ENCODE measurements at regions not wholly inside any gene's neighbourhood (a gene's known extent, or its start where the extent isn't known, plus 50 kb on each side); places are given as distances from the start of the nearest gene placed in this dataset.

DNA sequence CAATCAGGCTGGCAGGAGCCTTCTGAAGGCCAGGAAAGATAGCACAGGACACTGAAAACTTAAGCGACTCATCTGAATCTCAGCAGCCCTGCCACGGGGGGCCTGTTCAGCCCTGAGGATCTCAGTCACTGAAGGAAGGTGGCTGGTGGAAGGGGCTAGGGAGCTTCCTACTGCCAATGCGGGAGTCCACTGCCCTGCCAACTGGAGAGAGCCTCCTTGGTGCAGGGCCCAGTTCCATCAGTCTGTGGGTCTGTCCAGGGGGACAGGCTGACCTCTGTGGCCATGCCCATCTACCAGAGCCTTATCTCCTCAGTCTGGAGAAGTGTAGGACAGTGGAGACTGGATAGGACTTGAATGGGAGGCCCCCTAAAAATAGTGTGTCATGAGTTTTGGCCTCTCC is 1851.6 kb downstream of the TP53TG3F start:
- no TSS peak for BruUV-seq (replicated peaks)
- Histone ChIP-seq H2AFZ (ENCODE audit: low read length) (no peak overlapping the region), H3K4me3 (ENCODE audit: low read length) (no peak overlapping the region), H3K9ac (ENCODE audit: low read length) (no peak overlapping the region), H3K79me2 (ENCODE audit: low read length) (no peaks in the 10 kb centered on the region), H3K36me3 (ENCODE audit: low read depth, low read length) (no peaks in the 10 kb centered on the region), H3K9me3 (ENCODE audit: low read length) (no peaks in the 10 kb centered on the region), H3K4me2 (ENCODE audit: low read length) (no peak overlapping the region), H4K20me1 (ENCODE audit: low read length) (no peaks in the 10 kb centered on the region), H3K9me2 (replicated peaks; ENCODE audit: low read length) (no peaks in the 10 kb centered on the region), H3F3A (ENCODE audit: low read length, unreplicated experiment) (no peaks in the 10 kb centered on the region), H3K27ac (ENCODE audit: low read length) (no peak overlapping the region), H3K4me1 (ENCODE audit: insufficient read depth, low read length) (no peaks in the 10 kb centered on the region), H3K27me3 (ENCODE audit: low read length) (no peaks in the 10 kb centered on the region)
- POLR2A ChIA-PET (ENCODE audit: unreplicated experiment) = no interaction called here
- TF ChIP-seq, protein P1, sequence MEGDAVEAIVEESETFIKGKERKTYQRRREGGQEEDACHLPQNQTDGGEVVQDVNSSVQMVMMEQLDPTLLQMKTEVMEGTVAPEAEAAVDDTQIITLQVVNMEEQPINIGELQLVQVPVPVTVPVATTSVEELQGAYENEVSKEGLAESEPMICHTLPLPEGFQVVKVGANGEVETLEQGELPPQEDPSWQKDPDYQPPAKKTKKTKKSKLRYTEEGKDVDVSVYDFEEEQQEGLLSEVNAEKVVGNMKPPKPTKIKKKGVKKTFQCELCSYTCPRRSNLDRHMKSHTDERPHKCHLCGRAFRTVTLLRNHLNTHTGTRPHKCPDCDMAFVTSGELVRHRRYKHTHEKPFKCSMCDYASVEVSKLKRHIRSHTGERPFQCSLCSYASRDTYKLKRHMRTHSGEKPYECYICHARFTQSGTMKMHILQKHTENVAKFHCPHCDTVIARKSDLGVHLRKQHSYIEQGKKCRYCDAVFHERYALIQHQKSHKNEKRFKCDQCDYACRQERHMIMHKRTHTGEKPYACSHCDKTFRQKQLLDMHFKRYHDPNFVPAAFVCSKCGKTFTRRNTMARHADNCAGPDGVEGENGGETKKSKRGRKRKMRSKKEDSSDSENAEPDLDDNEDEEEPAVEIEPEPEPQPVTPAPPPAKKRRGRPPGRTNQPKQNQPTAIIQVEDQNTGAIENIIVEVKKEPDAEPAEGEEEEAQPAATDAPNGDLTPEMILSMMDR (conservative IDR thresholded peaks at IDR 0.05; ENCODE audit: low read depth, low read length) = no peak
- TF ChIP-seq EZH2phosphoT487 (IDR thresholded peaks at IDR 0.05; ENCODE audit: borderline replicate concordance, low read length) = no peak
- no peak for TF ChIP-seq EZH2 (IDR thresholded peaks at IDR 0.05; ENCODE audit: low read length, unreplicated experiment)
- CTCF ChIA-PET = no interaction called here
- DNase-seq (no peak), ATAC-seq (no peak)
- intact Hi-C loops (cut with micrococcal nuclease) = no loop called here

DNA sequence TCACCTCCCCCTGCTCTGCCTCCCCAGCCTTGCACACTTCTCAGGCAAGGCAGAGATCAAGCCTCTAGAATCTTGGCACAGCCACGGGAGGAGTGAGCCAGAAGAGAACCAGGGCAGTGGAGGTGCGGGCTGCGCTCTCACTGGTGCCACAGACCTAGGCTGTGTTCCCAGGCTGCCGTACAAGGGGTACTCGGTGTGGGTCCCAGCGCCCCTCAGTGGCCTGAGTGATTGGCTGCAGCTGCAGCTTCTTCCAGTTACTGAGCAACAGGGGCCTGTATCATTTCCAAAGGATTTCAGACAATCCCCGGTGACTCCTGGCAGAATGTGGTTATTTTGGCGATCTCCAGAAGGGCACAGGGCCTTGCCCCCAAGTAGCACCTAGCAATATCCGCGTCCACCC is 1852.1 kb downstream of the TP53TG3F start:
- ATAC-seq (no peak), DNase-seq (no peak)
- intact Hi-C loops (cut with micrococcal nuclease) = no loop called here
- H3K27me3 ChIP-seq (ENCODE audit: low read length) = no peaks in the 10 kb centered on the region
- H4K20me1 ChIP-seq (ENCODE audit: low read length) = no peaks in the 10 kb centered on the region
- TF ChIP-seq, protein P1 (conservative IDR thresholded peaks at IDR 0.05; ENCODE audit: low read depth, low read length) = no peak
- TF ChIP-seq EZH2phosphoT487 (IDR thresholded peaks at IDR 0.05; ENCODE audit: borderline replicate concordance, low read length) (no peak), EZH2 (IDR thresholded peaks at IDR 0.05; ENCODE audit: low read length, unreplicated experiment) (no peak)
- no peak overlapping the region for H3K9ac ChIP-seq (ENCODE audit: low read length)
- H3K9me2 ChIP-seq (replicated peaks; ENCODE audit: low read length) = no peaks in the 10 kb centered on the region
- no peaks in the 10 kb centered on the region for H3K9me3 ChIP-seq (ENCODE audit: low read length)
- H3K4me1 ChIP-seq (ENCODE audit: insufficient read depth, low read length) = no peaks in the 10 kb centered on the region
- no TSS peak for BruUV-seq (replicated peaks)
- H2AFZ ChIP-seq (ENCODE audit: low read length) = no peak overlapping the region
- no peak overlapping the region for H3K4me3 ChIP-seq (ENCODE audit: low read length)
- no peak overlapping the region for H3K4me2 ChIP-seq (ENCODE audit: low read length)
- ChIA-PET POLR2A (ENCODE audit: unreplicated experiment) (no interaction called here), CTCF (no interaction called here)
- H3K27ac ChIP-seq (ENCODE audit: low read length) = no peak overlapping the region
- H3K36me3 ChIP-seq (ENCODE audit: low read depth, low read length) = no peaks in the 10 kb centered on the region
- H3F3A ChIP-seq (ENCODE audit: low read length, unreplicated experiment) = no peaks in the 10 kb centered on the region
- no peaks in the 10 kb centered on the region for H3K79me2 ChIP-seq (ENCODE audit: low read length)

DNA sequence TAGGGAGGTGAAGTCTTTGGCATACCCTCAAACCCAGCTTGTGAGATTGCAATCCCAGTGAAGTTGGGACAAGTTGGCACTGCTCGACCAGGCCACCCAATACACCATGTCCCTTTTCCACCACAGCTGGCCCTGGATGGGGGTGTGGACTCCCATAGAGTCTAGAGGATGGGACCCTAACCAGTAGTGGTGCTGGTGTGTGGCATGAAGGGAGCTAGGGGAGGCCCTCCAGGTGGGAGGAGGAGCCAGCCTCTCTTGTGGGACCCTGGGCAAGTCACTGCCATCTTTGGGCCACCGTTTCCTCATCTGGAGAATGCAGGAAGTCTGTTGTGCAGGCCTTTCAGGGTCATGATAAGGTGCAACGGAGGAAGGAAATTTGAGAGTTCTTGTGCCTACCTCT is 1854.9 kb downstream of the TP53TG3F start:
- TF ChIP-seq, protein P1 (conservative IDR thresholded peaks at IDR 0.05; ENCODE audit: low read depth, low read length) = no peak
- no peak for TF ChIP-seq EZH2 (IDR thresholded peaks at IDR 0.05; ENCODE audit: low read length, unreplicated experiment)
- TF ChIP-seq EZH2phosphoT487 (IDR thresholded peaks at IDR 0.05; ENCODE audit: borderline replicate concordance, low read length) = no peak
- H3K9me2 ChIP-seq (replicated peaks; ENCODE audit: low read length) = no peaks in the 10 kb centered on the region
- H3K27ac ChIP-seq (ENCODE audit: low read length) = no peak overlapping the region
- no peaks in the 10 kb centered on the region for H3K36me3 ChIP-seq (ENCODE audit: low read depth, low read length)
- H3F3A ChIP-seq (ENCODE audit: low read length, unreplicated experiment) = no peaks in the 10 kb centered on the region
- no peak overlapping the region for H3K9ac ChIP-seq (ENCODE audit: low read length)
- DNase-seq (no peak), ATAC-seq (no peak)
- H3K4me3 ChIP-seq (ENCODE audit: low read length) = no peak overlapping the region
- H2AFZ ChIP-seq (ENCODE audit: low read length) = no peak overlapping the region
- no peaks in the 10 kb centered on the region for H4K20me1 ChIP-seq (ENCODE audit: low read length)
- H3K27me3 ChIP-seq (ENCODE audit: low read length) = no peaks in the 10 kb centered on the region
- CTCF ChIA-PET = no interaction called here
- POLR2A ChIA-PET (ENCODE audit: unreplicated experiment) = no interaction called here
- BruUV-seq (replicated peaks) = no TSS peak
- no peak overlapping the region for H3K4me2 ChIP-seq (ENCODE audit: low read length)
- H3K4me1 ChIP-seq (ENCODE audit: insufficient read depth, low read length) = no peaks in the 10 kb centered on the region
- intact Hi-C loops (cut with micrococcal nuclease) = no loop called here
- H3K9me3 ChIP-seq (ENCODE audit: low read length) = no peaks in the 10 kb centered on the region
- no peaks in the 10 kb centered on the region for H3K79me2 ChIP-seq (ENCODE audit: low read length)

Measured in PC-3 (cell line).